HepG2 (cell line): ENCODE measurements at regions not wholly inside any gene's neighbourhood (a gene's known extent, or its start where the extent isn't known, plus 50 kb on each side); places are given as distances from the start of the nearest gene placed in this dataset.

Experiments used
- ELF1 ChIP-seq: sonication (generic); formaldehyde crosslinking; IDR thresholded peaks from 2 replicates; pipeline ENCODE4 v1.4.0; 2020; ENCODE audit warnings: missing genetic modification reagents
- JUND ChIP-seq: sonication (generic); formaldehyde crosslinking; IDR thresholded peaks from 2 replicates; pipeline ENCODE4 v1.8.0; 2022; ENCODE audit warnings: mild to moderate bottlenecking, missing genetic modification reagents
- MXD1 ChIP-seq: sonication (generic); formaldehyde crosslinking; IDR thresholded peaks from 2 replicates; pipeline ENCODE4 v1.4.0; 2020; ENCODE audit warnings: mild to moderate bottlenecking, missing genetic modification reagents
- STAT5B ChIP-seq: sonication (generic); formaldehyde crosslinking; IDR thresholded peaks from 2 replicates; pipeline ENCODE4 v1.4.0; 2020; ENCODE audit warnings: missing genetic modification reagents
- TP53 ChIP-seq: sonication (generic); formaldehyde crosslinking; conservative IDR thresholded peaks from 2 replicates; pipeline ENCODE4 v1.4.0; 2020; ENCODE audit warnings: missing genetic modification reagents
- YY1 ChIP-seq: IDR thresholded peaks from 2 replicates; pipeline ENCODE4 v1.6.1; 2011; ENCODE audit warnings: low read length, low read depth, moderate library complexity, mild to moderate bottlenecking; ENCODE audit not compliant: insufficient read depth, insufficient replicate concordance
- ZNF557 ChIP-seq: sonication (generic); formaldehyde crosslinking; IDR thresholded peaks from 2 replicates; pipeline ENCODE4 v1.4.0; 2020; ENCODE audit warnings: missing genetic modification reagents
- ZNF740 ChIP-seq: sonication (generic); formaldehyde crosslinking; IDR thresholded peaks from 2 replicates; pipeline ENCODE4 v1.4.0; 2020; ENCODE audit warnings: missing genetic modification reagents
- ZNF841 ChIP-seq: sonication (generic); formaldehyde crosslinking; IDR thresholded peaks from 2 replicates; pipeline ENCODE4 v1.8.1; 2023; ENCODE audit warnings: missing genetic modification reagents, borderline replicate concordance
- ZSCAN9 ChIP-seq: IDR thresholded peaks from 2 replicates; pipeline ENCODE4 v1.6.1; 2016; ENCODE audit warnings: borderline replicate concordance
- TF ChIP-seq, protein P1 (sequence below): sonication (generic); formaldehyde crosslinking; IDR thresholded peaks from 2 replicates; pipeline ENCODE4 v1.5.0; 2020; ENCODE audit warnings: mild to moderate bottlenecking, missing genetic modification reagents, moderate library complexity

DNA sequence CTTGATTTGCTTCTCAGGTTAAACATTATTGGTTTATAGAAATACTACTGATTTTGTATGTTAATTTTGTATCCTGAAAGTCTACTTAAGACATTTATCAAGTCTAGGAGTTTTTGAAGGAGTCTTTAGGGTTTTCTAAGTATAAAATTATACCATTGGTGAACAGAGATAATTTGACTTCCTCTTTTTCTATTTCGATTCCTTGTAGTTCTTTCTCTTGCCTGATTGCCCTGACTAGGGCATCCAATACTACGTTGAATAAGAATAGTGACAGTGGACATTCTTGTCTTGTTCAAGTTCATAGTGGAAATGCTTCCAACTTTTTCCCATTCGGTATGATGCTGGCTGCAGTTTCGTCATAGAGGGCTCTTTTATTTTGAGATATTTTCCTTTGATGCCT lies 807.5 kb upstream of the SLC10A2 start:
- TF ChIP-seq, protein P1, sequence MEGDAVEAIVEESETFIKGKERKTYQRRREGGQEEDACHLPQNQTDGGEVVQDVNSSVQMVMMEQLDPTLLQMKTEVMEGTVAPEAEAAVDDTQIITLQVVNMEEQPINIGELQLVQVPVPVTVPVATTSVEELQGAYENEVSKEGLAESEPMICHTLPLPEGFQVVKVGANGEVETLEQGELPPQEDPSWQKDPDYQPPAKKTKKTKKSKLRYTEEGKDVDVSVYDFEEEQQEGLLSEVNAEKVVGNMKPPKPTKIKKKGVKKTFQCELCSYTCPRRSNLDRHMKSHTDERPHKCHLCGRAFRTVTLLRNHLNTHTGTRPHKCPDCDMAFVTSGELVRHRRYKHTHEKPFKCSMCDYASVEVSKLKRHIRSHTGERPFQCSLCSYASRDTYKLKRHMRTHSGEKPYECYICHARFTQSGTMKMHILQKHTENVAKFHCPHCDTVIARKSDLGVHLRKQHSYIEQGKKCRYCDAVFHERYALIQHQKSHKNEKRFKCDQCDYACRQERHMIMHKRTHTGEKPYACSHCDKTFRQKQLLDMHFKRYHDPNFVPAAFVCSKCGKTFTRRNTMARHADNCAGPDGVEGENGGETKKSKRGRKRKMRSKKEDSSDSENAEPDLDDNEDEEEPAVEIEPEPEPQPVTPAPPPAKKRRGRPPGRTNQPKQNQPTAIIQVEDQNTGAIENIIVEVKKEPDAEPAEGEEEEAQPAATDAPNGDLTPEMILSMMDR (CRISPR knock-in tag) = no peak
- no peak for TF ChIP-seq ZNF841 (CRISPR knock-in tag)
- no peak for TF ChIP-seq YY1
- no peak for TF ChIP-seq ELF1 (CRISPR knock-in tag)
- TF ChIP-seq TP53 (CRISPR knock-in tag) = no peak
- no peak for TF ChIP-seq ZSCAN9 (CRISPR knock-in tag)
- TF ChIP-seq ZNF740 = no peak
- TF ChIP-seq MXD1 (CRISPR knock-in tag) = no peak
- no peak for TF ChIP-seq JUND (CRISPR knock-in tag)
- TF ChIP-seq ZNF557 (CRISPR knock-in tag) = no peak
- TF ChIP-seq STAT5B (CRISPR knock-in tag) = no peak
